Left lobe of liver (tissue), 2 donors: ENCODE measurements at regions not wholly inside any gene's neighbourhood (a gene's known extent, or its start where the extent isn't known, plus 50 kb on each side); places are given as distances from the start of the nearest gene placed in this dataset.

ENCODE experiments used
- ATAC-seq: fragments of 200-7000 bp; cut with Tn5 transposase; one replicate; pipeline ENCODE4 v1.9.1; 2020; ENCODE audit warnings: mild to moderate bottlenecking, moderate library complexity
- DNase-seq: peaks from one replicate; pipeline ENCODE4 v3.0.0-alpha.2; 2020; ENCODE audit warnings: low spot score
- donor health status: DM: no; HTN: no; CAD: no; lungs with moderate emphysema.
- donor health status: DM: no; HTN: yes; CAD: no.

DNA sequence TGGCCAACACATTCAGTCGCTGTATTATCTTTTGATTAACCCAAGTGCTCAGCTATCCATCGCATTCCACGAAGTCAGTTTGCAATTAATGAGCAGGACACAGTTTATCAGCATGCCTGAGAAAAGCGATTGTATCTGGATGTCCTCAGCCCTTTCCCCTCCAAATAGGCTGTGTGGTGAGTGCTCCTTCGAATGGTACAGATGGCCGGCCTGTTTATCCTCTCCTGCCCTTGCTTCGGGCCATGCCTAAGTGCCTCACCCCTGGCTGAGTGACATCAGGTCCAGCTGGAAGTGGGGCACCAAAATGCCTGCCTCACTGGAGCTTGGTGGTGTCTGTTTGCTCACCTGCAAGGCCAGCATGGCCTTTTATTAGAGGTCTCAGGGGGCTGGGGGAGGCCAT lies 317.3 kb downstream of the GADD45G start:
- no peak for ATAC-seq

DNA sequence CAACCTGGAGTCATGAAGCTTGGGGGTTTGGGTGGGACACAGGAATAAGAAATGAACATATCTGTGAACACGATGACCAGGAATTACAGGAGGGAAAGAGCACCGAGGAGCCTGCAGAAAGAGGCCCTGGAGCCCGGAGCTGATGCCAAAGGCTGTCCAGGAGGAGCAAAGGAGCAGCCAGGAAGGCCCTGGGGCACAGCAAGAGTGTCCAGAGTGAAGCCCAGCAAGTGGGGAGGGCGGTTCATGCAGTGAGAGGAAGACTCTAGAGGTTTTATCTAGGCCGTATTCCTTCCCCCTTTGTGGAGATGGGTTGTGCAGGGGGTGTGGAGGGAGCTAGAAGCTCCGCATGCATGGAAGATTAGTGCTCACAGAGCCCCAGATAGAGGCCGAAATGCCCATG lies 318.4 kb downstream of the GADD45G start:
- ATAC-seq = no peak
- DNase-seq = peak; percentile 27

More for the DNA sequence above, 317.3 kb downstream of the GADD45G start:
- peak; percentile 30 for DNase-seq

DNA sequence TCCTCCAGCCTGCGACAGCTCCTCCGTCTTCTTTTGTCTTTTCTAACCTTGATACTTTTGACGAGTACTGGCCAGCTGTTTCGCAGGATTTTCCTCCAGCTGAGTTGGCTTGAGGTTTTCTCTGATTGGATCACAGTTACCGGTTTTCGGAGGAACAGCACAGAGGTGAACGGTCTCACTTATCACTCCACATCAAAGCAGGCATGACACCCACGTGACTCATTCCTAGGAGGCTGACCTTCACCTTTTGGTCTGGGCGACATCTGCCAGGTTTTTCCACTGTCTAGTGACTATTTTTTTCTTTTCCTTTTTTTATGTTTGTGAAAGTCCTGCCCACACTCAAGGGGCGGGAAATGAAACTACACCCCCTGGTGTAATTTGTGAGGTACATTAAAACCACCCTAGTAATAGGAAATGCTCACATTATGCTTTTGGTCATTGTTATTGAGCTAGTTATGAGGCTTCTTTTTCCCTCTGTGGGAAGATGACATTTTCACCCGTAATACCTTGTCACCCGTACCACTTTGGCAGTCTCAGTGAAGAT lies 319.2 kb downstream of the GADD45G start:
- DNase-seq = peak; percentile 87
- ATAC-seq = peak; percentile 67

DNA sequence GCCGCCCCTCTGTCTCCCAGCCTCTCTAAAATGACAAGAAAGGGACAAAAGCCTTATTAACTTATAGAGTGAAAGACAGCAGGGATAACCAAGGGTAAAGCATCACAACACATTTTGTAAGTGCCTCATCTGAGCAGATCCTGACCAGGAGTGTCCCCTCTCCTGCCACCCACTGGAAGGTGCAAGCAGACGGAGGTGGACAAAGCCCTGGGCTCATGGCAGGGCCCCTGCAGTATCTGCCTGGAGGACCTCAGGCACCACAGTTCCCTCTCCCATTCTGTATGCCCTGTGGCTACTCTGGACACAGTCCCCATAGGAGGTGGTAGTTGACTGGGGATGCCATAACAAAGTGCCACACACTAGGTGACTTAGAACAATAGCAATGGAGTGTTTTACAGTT lies 319.8 kb downstream of the GADD45G start:
- ATAC-seq = no peak
- peak; percentile 31 for DNase-seq

DNA sequence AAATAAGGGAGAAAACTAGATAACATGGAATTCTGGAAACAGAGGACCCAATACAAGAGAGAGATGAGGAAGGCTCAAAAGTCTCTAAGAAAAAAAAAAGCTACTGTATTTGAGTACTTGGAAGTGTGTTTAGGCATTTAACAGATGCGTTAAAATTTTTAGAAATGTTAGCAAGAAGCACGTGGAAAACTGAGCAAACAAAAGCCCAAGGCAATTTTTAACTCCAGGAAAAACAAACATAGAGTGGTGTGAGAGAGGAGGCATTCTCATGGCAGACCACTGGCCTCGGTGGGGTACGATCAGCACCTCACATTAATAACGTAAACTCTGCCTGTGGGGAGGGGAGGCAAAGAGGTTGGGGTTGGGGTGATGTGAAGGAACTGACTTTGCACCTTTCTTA lies 321.4 kb downstream of the GADD45G start:
- ATAC-seq (no peak), DNase-seq (peak; percentile 21)

DNA sequence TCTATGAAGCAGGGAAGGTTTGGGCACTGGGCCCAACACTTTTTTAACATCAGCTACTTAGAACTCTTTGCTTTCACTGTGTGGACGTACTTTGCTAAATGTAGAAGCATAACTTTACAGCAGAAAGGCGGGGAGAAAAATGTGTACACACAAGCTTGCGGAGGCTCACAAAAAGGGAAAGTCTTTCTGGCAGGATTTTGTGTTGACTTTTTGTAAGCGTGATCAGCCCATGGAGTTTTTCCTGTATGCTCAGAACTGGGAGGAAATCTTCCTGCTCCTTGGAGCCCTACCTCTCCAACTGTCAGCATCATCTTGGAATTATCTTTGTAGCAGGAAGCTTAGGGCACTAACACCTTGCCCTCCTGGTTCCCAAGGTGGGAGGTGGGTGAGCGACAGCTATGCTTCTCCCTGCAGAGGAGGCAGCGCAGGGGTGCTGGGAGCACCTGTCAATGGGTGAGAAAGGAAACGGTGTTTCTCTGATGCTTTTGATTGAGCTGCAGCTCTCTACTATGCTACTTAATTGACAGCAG lies 321.9 kb downstream of the GADD45G start:
- DNase-seq = peak; percentile 37
- ATAC-seq = peak; percentile 42

DNA sequence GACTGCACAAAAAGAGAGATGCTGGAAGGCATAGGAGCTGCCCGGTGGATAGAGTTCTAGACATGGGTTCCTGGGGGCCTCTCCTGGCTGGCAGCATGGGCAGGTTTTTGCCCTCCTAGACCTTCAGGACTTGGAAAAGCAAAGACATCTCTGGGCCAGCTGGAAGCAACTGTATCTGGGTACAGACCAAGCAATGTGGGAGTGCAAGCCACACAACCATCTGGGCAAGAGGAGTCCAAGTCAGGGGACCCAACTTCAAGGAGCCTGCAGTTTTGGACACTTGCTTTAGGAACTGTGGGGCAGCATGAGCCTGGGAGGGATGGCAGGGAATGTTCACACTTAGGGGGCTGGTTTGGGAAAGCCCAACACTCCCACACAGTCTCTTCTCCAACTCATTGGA lies 323.3 kb downstream of the GADD45G start:
- DNase-seq = peak; percentile 41
- ATAC-seq = peak; percentile 19

DNA sequence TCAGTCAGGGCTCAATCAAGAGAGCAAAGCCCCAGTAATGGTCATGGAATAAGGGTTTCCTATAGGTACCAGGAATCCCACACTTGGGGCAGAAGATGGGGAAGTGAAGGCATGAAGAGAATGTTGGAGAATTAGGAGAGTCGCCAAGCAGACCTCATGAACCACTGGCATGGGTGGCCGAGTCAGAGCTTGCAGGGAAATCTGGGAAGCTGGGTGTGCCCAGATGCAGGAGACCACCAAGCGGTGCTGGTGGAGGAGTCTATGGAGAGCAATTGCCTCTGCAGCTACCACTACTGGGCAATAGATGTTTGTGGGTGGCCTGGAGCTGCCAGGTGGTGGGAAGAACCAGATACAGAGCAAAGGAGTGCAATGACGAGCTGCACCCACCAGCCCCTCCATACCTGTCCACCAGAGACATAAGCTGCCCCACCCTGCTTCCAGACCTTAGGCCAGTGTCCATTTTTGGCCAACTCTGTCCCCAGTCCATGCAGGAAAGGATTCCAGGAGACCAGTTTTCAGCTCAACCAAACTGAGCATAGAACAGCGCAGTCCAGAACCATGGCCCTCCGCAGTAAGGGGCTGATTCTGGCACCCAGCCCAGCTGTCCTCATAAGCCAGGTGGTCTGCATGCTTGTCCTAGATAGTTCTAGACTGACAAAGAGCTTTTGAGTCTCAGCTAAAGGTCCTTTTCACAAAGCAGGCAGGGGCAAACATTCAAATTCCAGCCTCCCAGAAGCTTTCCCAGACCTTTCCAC lies 323.9 kb downstream of the GADD45G start:
- ATAC-seq (no peak), DNase-seq (peak; percentile 35)

DNA sequence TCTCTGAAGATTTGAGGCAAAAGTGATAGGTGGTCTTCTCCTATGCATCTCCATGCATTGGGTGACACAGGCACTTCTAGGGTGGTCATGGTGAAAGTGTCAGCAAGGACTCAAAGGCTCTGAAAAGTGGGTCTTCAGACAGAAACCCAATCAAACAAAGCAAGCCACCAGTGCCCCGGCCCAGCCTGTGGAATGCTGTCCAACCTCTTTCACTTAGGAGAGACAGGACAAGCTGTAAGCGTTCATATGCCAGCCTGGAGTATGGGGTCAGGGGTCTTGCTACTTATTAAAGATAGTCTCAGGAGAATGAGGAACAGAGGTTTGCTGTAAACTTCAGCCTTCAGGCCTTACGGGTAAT lies 324.5 kb downstream of the GADD45G start:
- DNase-seq = peak; percentile 8

DNA sequence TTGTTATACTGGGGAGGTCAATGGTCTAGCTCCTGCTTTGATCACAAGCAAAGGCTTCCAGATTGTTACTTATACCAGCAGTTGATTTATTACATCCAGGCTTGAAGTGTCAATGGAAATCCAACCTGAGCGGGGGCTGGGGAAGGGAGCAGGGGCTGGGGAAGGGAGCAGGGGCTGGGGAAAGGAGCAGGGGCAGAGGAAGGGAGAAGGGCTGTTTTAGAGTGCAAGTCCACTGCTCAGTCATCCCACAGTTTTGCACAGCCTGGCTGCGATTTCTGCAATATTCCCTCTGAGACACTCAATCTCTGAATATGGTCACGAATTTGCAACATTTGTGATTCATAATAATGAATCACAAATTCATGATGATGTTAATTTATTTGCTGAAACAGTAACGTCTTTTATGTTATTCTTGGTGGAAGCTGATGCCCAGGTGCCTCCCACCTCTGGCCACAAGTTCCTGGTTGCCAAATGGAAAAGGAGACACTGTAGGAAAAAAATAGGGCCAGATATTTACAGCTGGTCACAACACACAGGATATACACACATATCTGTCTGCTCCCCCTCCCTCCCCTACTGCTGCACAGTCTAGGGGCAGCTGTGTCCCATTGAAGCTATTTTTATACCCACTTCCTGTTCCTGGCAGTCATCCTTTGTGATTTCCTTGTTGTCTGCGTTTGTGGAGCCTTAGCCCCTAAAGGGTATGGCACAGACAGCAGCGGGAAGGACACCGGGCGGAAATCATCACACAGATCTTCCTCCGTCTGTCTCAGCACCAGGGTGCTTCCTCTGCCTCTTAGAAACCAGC lies 325.1 kb downstream of the GADD45G start:
- DNase-seq = peak; percentile 31

More for the DNA sequence above, 324.5 kb downstream of the GADD45G start:
- ATAC-seq = no peak

DNA sequence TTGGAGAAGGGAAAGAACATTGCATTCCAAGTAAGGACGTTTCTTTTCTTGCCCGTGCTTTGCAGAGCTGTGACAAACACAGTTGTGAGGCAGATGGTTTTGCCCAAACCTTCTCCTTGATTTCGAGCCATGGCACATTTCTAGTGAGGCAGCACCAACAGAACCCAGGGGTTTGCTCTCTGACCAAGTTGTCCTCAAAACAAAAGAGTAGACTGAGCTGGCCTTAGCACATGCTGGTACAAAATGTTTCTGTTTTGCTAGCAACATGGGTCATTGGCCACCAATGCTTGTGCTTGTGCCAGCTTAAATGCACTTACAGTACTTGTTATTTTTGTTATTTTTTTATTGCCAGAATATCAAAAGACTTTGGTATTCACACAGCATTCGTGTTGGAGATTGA lies 328.8 kb downstream of the GADD45G start:
- ATAC-seq (peak; percentile 79), DNase-seq (peak; percentile 45)

More for the DNA sequence above, 325.1 kb downstream of the GADD45G start:
- peak; percentile 34 for ATAC-seq

DNA sequence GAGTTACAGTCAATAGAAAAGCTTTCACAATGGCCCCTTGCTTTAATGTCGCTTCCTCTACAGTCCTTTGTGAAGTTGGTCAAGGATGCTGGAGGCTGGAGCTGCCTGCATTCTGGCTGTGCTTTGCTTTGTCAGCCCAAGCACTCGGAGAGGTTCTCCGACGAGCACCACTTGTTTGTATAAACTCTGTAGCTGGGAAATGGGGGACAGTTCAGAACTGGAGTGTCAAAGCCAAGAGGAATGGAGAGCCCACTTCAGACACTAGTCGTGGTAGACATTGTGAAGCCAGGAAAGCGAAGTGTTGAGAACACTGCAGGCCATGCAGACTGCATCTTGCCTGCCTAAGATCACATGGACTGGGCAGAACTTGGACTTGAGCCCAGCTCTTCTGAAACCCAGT lies 330.3 kb downstream of the GADD45G start:
- ATAC-seq (no peak), DNase-seq (no peak)

DNA sequence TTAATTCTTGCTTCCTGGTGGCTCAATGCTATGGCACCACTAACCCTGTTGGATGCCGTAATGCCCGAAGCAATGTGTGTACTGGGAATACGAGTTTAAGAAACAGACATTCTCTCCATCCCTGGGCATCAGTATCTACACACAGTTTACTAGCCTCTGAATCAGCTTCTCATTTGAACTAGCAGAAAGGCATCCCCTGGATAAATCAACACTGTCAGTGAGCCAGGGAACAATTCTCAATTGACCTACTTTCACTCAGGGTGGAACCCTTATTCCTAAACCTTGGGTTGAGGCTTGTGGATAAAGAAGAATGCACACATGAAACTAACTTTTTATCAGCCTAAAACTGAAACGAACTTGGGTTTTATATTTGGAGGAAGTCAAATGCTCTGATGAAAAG lies 331.0 kb downstream of the GADD45G start:
- no peak for DNase-seq
- peak; percentile 36 for ATAC-seq

DNA sequence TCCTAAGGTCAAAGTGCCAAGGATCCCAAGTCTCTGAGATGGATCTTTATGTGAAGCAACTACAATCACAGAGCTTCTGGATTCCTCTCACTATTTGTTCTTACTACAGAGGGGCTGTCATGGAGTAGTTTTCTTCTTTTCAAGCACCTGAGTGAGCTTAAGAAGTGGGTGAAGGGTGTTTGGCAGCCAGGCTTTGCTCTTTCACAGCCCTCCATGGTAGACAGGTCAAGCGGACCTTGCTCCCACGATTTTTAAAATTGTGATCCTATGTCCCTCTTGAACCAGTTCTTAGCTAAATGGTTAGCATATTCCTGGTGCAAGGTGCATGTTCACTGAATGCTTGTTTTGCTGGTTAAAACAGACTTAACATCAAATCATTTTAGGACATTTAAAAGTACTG lies 332.2 kb downstream of the GADD45G start:
- ATAC-seq = no peak
- no peak for DNase-seq

DNA sequence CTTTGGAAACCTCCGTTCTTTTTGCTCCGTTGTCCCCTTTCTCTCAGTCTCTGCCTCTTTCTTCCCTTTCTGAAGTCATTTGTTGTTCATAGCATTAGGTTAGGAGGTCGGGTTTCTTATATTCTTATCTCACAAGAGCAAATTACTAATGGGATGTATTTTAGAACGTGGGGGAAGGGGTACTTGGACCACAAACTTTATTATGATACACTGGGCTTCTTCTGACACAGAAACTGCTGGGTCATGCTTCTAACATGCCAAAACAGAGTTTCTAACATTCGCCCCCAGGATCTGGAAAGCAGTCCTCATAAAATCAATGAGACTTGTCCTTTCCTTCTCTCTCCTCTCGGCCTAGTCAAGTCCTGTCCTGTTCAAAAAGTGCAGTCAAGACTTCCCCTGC lies 334.4 kb downstream of the GADD45G start:
- no peak for ATAC-seq

DNA sequence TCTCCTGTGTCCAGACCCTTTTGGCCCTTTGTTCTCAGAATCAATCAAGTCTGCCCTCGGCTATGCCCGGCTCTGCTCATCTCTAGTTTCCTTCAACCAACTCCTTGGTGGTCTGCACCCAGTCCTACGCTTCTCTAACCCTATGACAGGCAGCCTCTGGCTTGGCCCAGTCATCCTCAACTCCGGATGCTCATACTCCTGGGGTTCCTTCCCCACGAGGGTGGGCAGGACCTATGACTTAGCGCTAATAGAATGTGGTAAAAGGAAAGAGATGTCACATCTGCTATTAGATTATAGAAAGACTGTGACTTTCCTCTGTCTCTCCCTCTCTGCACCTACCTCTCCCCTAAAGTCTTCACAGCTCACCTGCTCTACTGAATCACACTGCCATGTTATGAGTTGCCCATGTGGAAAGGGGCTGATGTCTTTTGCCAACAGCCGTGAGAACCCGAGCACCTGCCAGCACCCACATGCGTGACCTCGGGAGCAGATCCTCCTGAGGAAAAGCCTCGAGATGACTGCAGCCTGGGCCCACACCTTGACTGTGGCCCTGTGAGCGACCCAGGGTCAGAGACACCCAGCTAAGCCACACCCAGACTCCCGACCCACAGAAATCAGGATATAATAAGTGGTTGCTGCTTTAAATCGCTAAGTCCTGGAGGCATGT lies 334.9 kb downstream of the GADD45G start:
- no peak for DNase-seq
- ATAC-seq = no peak

More for the DNA sequence above, 334.4 kb downstream of the GADD45G start:
- DNase-seq = no peak

DNA sequence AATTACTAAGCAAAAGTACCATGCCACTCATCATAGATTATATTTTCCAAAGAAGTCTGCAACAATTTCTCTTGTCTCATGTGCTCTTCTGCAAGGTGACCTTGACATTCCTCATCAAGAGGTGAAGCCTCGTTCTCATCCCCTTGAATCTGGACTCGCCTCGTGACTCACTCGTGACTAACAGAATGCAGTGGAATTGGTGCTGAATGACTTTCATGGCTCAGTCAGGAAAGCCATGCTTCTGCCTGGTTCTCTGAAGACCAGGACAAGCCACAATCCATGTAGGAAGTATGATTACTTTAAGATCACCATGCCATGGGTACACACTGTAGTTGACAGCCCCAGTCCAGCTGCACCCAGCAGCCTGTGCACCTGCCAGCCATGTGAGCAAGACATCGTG lies 335.8 kb downstream of the GADD45G start:
- ATAC-seq = no peak

DNA sequence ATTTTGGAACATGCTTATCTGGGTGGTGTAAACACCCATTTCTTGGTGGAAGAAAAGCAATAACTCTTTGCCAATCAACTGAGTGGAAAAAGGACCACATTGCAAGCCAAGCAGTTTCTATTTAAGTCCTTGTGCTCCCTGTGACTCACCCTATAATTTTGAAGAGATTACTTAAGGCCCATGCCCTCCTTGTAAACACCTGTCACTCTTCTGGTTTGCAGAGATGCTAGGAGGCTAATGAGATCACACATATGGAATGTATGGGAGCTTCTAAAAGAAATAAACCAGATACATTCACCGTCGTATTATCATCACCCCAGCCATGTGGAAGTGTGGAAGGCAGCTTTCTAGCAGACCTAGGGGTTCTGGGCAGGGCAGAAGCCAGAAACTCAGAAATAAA lies 337.1 kb downstream of the GADD45G start:
- no peak for DNase-seq

More for the DNA sequence above, 335.8 kb downstream of the GADD45G start:
- no peak for DNase-seq

DNA sequence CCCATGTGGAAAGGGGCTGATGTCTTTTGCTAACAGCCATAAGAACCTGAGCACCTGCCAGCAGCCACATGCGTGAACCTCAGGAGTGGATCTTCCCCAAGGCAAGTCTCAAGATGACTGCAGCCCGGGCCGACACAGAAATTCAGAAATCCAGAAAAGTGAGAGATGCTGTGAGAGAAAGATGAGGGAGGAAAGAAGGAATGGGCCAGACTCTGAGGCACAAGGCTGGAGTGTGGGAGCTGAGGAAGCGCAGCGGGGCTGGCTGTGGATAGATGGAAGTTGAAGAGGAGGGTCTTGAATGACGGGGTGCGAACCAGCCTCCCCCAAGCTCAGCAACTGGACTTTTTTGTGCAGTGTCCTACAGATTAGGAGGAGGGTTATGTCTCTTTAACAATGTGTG lies 337.8 kb downstream of the GADD45G start:
- DNase-seq (no peak), ATAC-seq (no peak)

More for the DNA sequence above, 337.1 kb downstream of the GADD45G start:
- no peak for ATAC-seq

DNA sequence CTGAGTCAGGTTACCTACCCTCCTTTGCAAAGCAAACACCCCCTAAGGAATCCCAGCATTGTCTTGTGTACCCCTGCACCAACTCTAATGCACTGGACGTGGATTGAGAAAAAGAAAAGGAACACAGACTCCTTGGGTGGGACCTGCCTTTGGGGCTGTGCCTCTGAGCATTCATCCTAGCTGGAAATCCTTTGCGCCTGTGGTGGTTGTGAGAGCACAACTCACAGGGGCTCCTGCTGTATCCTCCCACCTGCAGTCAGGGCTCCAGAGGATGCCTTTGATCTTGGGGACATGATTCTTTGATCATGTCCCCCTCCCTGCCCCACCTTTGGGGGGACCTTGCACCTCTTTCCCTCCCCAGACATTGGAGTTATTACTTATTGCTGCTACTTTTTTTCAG lies 338.5 kb downstream of the GADD45G start:
- no peak for ATAC-seq
- DNase-seq = no peak

DNA sequence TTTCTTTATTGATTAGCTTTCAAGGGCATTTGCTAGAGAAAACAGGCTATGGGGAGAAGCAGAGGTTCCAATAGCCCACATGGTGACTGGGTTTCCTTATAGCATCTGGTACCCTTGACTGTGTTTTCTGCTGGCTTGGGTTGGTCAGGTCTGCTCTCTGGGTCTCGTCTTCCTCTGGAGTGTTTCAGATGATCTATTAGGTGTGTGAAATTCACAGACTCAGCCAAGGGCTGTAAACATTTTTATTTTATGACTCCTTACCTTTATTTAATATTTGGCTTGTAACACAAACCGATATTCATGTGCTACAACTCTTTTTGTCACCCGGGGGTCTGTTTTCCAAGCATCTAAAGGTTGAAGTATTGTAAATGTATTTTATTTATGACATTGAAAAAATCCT lies 338.9 kb downstream of the GADD45G start:
- DNase-seq (no peak), ATAC-seq (no peak)
